Gastroesophageal sphincter (tissue), 3 donors: ENCODE measurements at regions not wholly inside any gene's neighbourhood (a gene's known extent, or its start where the extent isn't known, plus 50 kb on each side); places are given as distances from the start of the nearest gene placed in this dataset.

Source experiments
- CTCF ChIP-seq, 4 experiments: fragments of 200-600 bp in 2 of 4; fragments of 450-650 bp in 2 of 4; sonication (generic) in 1 of 4; IDR thresholded peaks; one replicate each; pipeline ENCODE4 v1.5.1; 2017 to 2019; ENCODE audit warnings: antibody characterized with exemption in 4 of 4, mild to moderate bottlenecking in 2 of 4, moderate library complexity in 2 of 4
- EP300 ChIP-seq: sonication (generic); formaldehyde crosslinking; IDR thresholded peaks from one replicate; pipeline ENCODE4 v1.6.1; 2017; ENCODE audit warnings: antibody characterized with exemption, mild to moderate bottlenecking
- POLR2A ChIP-seq, 2 donors: fragments of 450-650 bp; IDR thresholded peaks; one replicate each; pipeline ENCODE4 v1.6.1; 2017; ENCODE audit warnings: antibody characterized with exemption in 2 of 2, mild to moderate bottlenecking in 2 of 2, moderate library complexity in 1 of 2
- POLR2AphosphoS5 ChIP-seq: sonication (generic); formaldehyde crosslinking; IDR thresholded peaks from one replicate; pipeline ENCODE4 v1.6.1; 2017; ENCODE audit warnings: antibody characterized with exemption

- TF ChIP-seq POLR2A (IDR thresholded peaks at IDR 0.05) (no peak), CTCF (IDR thresholded peaks at IDR 0.05) (no peak), EP300 (no peak), POLR2AphosphoS5 (no peak)
Observed at GRCh38 chr14:89477391-89477790, 60.4 kb upstream of the FOXN3 start.
